Loucy (cell line): ENCODE measurements at regions not wholly inside any gene's neighbourhood (a gene's known extent, or its start where the extent isn't known, plus 50 kb on each side); places are given as distances from the start of the nearest gene placed in this dataset.

Source experiments
- H2AFZ ChIP-seq: fragments of 200-600 bp; sonication (generic); 2 replicates; pipeline ENCODE4 v1.6.0; 2016; ENCODE audit warnings: antibody characterized with exemption, mild to moderate bottlenecking, low read length, moderate library complexity
- H3F3A ChIP-seq: fragments of 200-600 bp; 2 replicates; pipeline ENCODE4 v1.6.0; 2016; ENCODE audit warnings: antibody characterized with exemption, low read depth, mild to moderate bottlenecking
- H3K27me3 ChIP-seq: fragments of 200-600 bp; sonication (generic); 2 replicates; pipeline ENCODE4 v1.6.1; 2014; ENCODE audit warnings: low read length, mild to moderate bottlenecking; ENCODE audit not compliant: insufficient read depth, poor library complexity, severe bottlenecking
- H3K36me3 ChIP-seq: fragments of 200-600 bp; sonication (generic); 2 replicates; pipeline ENCODE4 v1.6.1; 2016; ENCODE audit warnings: low read length; ENCODE audit not compliant: insufficient read depth
- H3K4me1 ChIP-seq: fragments of 200-600 bp; sonication (generic); 2 replicates; pipeline ENCODE4 v1.5.1; 2014; ENCODE audit warnings: low read length, mild to moderate bottlenecking; ENCODE audit not compliant: insufficient read depth, poor library complexity, severe bottlenecking
- H3K4me2 ChIP-seq: fragments of 200-600 bp; sonication (generic); 2 replicates; pipeline ENCODE4 v1.6.0; 2014; ENCODE audit warnings: antibody characterized with exemption, low read length, low read depth, mild to moderate bottlenecking; ENCODE audit not compliant: poor library complexity, severe bottlenecking
- H3K4me3 ChIP-seq: fragments of 200-600 bp; sonication (generic); 2 replicates; pipeline ENCODE4 v1.5.1; 2014; ENCODE audit warnings: low read length, mild to moderate bottlenecking, mixed read lengths; ENCODE audit not compliant: poor library complexity, severe bottlenecking
- H3K79me2 ChIP-seq: fragments of 200-600 bp; sonication (generic); 2 replicates; pipeline ENCODE4 v1.6.1; 2014; ENCODE audit warnings: low read length; ENCODE audit not compliant: insufficient read depth
- H3K9ac ChIP-seq: fragments of 200-600 bp; sonication (generic); 2 replicates; pipeline ENCODE4 v1.6.0; 2014; ENCODE audit warnings: mild to moderate bottlenecking, low read depth, low read length, moderate library complexity; ENCODE audit not compliant: poor library complexity, severe bottlenecking
- H3K9me2 ChIP-seq: fragments of 200-600 bp; sonication (generic); replicated peaks from 2 replicates; pipeline ENCODE4 v1.6.1; 2016; ENCODE audit warnings: low read depth, low read length, mixed read lengths
- H3K9me3 ChIP-seq: fragments of 200-600 bp; sonication (generic); 2 replicates; pipeline ENCODE4 v1.6.1; 2014; ENCODE audit warnings: mild to moderate bottlenecking, antibody characterized with exemption, low read length, low read depth; ENCODE audit not compliant: insufficient read depth
- H4K20me1 ChIP-seq: fragments of 200-600 bp; sonication (generic); 2 replicates; pipeline ENCODE4 v1.6.0; 2014; ENCODE audit warnings: antibody characterized with exemption, low read length, mild to moderate bottlenecking; ENCODE audit not compliant: insufficient read depth, poor library complexity, severe bottlenecking
- EZH2phosphoT487 ChIP-seq: fragments of 200-600 bp; IDR thresholded peaks from 2 replicates; pipeline ENCODE4 v1.6.1; 2018; ENCODE audit warnings: antibody characterized with exemption, mild to moderate bottlenecking, moderate library complexity, borderline replicate concordance
- TF ChIP-seq, protein P1 (sequence below): fragments of 200-600 bp; sonication (generic); conservative IDR thresholded peaks from 2 replicates; pipeline ENCODE4 v1.5.1; 2014; ENCODE audit warnings: mild to moderate bottlenecking, antibody characterized with exemption, low read length

DNA sequence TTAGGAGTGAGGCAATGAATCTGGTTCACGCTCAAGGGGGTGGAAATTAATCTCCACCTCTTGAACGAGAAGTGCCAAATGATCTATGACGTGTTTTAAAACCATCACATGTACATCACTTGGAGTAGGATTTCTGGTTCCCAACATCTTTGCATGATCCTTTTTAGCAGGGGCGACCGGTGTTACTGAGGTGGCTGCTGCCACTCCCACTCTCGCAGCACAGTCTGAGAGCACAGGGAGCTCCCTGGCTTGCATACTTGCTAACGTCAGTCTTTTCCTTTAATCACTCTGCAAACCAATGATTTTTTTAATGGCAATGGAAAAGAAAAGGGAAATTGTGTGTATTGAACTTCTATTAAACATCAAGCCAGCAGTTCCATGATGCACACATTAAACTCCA, 624.4 kb downstream of the IRX1 start:
- H3K36me3 ChIP-seq = no peaks in the 10 kb centered on the region
- H3K27me3 ChIP-seq = no peaks in the 10 kb centered on the region
- H3K9ac ChIP-seq = no peak overlapping the region
- H2AFZ ChIP-seq = no peak overlapping the region
- no peaks in the 10 kb centered on the region for H3K9me3 ChIP-seq
- TF ChIP-seq, protein P1, sequence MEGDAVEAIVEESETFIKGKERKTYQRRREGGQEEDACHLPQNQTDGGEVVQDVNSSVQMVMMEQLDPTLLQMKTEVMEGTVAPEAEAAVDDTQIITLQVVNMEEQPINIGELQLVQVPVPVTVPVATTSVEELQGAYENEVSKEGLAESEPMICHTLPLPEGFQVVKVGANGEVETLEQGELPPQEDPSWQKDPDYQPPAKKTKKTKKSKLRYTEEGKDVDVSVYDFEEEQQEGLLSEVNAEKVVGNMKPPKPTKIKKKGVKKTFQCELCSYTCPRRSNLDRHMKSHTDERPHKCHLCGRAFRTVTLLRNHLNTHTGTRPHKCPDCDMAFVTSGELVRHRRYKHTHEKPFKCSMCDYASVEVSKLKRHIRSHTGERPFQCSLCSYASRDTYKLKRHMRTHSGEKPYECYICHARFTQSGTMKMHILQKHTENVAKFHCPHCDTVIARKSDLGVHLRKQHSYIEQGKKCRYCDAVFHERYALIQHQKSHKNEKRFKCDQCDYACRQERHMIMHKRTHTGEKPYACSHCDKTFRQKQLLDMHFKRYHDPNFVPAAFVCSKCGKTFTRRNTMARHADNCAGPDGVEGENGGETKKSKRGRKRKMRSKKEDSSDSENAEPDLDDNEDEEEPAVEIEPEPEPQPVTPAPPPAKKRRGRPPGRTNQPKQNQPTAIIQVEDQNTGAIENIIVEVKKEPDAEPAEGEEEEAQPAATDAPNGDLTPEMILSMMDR = no peak
- no peak for TF ChIP-seq EZH2phosphoT487
- H3F3A ChIP-seq = no peaks in the 10 kb centered on the region
- no peaks in the 10 kb centered on the region for H3K79me2 ChIP-seq
- H3K4me2 ChIP-seq = no peak overlapping the region
- H3K4me1 ChIP-seq = no peaks in the 10 kb centered on the region
- H3K4me3 ChIP-seq = no peak overlapping the region
- no peaks in the 10 kb centered on the region for H4K20me1 ChIP-seq
- H3K9me2 ChIP-seq = no peaks in the 10 kb centered on the region

DNA sequence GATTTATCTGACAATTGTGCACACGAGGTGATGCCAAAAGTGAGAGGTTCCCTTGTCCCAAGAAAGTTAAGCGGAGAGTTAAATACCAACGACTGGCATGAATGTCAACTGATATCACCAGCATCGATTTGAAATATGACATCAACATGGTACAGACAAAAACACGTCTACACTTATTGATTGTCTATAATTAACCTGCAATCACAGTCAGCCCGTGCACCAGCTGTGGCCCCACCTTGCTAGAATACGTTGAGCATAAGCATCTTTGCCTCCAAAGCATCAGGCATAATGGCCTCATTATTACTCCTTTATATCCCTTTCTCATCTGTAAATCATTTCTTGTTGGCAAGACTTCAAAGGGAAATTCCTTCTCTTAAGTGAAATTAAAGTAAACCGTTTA, 625.4 kb downstream of the IRX1 start:
- no peaks in the 10 kb centered on the region for H3F3A ChIP-seq
- no peak overlapping the region for H3K9ac ChIP-seq
- H3K4me2 ChIP-seq = no peak overlapping the region
- no peak for TF ChIP-seq EZH2phosphoT487
- TF ChIP-seq, protein P1 = no peak
- no peaks in the 10 kb centered on the region for H4K20me1 ChIP-seq
- H3K4me3 ChIP-seq = no peak overlapping the region
- no peaks in the 10 kb centered on the region for H3K4me1 ChIP-seq
- H2AFZ ChIP-seq = no peak overlapping the region
- H3K27me3 ChIP-seq = no peaks in the 10 kb centered on the region
- H3K36me3 ChIP-seq = no peaks in the 10 kb centered on the region
- no peaks in the 10 kb centered on the region for H3K9me3 ChIP-seq
- no peaks in the 10 kb centered on the region for H3K9me2 ChIP-seq
- H3K79me2 ChIP-seq = no peaks in the 10 kb centered on the region

DNA sequence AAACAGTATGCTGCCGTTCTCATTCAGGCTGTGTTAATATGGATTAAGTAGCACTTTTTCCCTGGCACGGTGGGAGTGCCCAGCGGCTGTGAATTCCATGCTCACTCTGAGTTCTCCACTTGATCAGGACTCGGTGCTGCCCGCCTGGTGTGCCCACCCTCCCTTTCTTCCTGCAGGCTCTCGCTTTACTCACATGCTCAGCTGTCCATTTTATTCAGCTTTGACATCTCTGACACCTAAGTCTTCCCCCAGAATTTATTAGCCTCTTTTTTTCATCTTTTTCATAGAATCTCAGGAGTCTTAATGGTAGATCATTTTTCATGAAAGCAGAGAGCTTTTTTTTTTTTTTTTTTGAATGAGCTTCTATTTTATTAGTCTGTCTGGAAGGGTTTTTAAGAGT, 626.5 kb downstream of the IRX1 start:
- no peak overlapping the region for H3K4me2 ChIP-seq
- no peak overlapping the region for H3K4me3 ChIP-seq
- no peaks in the 10 kb centered on the region for H3K9me3 ChIP-seq
- H3K4me1 ChIP-seq = no peaks in the 10 kb centered on the region
- no peaks in the 10 kb centered on the region for H3K79me2 ChIP-seq
- H3K36me3 ChIP-seq = no peaks in the 10 kb centered on the region
- TF ChIP-seq EZH2phosphoT487 = no peak
- TF ChIP-seq, protein P1 = no peak
- H3K27me3 ChIP-seq = no peaks in the 10 kb centered on the region
- H3K9me2 ChIP-seq = no peaks in the 10 kb centered on the region
- H3K9ac ChIP-seq = no peak overlapping the region
- H4K20me1 ChIP-seq = no peaks in the 10 kb centered on the region
- no peaks in the 10 kb centered on the region for H3F3A ChIP-seq
- no peak overlapping the region for H2AFZ ChIP-seq
